Hematopoietic multipotent progenitor cell treated with erythropoietin and hydrocortisone succinate and interleukin-3 and kit ligand, for 4 days (in vitro differentiated cells): ENCODE measurements at regions not wholly inside any gene's neighbourhood (a gene's known extent, or its start where the extent isn't known, plus 50 kb on each side); places are given as distances from the start of the nearest gene placed in this dataset.
"Not testable (repeated sequence)": the region's sequence is repeated elsewhere in the genome, so short reads cannot be mapped to it uniquely, and the experiment has no call there.

Source experiments
- DNase-seq: peaks from one replicate; pipeline ENCODE4 v3.0.0-alpha.2; 2015

- no peak for DNase-seq
Observed at GRCh38 chr21:18970416-18970815, 566.8 kb upstream of the TMPRSS15 start.

- no peak for DNase-seq
Observed at GRCh38 chr21:18970941-18971340, 567.4 kb upstream of the TMPRSS15 start.

- no peak for DNase-seq
Observed at GRCh38 chr21:18985584-18985983, 582.0 kb upstream of the TMPRSS15 start.

GRCh38 chr21:18986197-18986596 lies 582.6 kb upstream of the TMPRSS15 start:
- no peak for DNase-seq

GRCh38 chr21:18987520-18988026 lies 584.0 kb upstream of the TMPRSS15 start:
- DNase-seq: no peak

- no peak for DNase-seq
Observed at GRCh38 chr21:18989953-18990495, 586.4 kb upstream of the TMPRSS15 start.

- DNase-seq: no peak
Observed at GRCh38 chr21:18991846-18992245, 588.3 kb upstream of the TMPRSS15 start.

- no peak for DNase-seq
Observed at GRCh38 chr21:19010251-19010650, 606.7 kb upstream of the TMPRSS15 start.

GRCh38 chr21:19010996-19011395 lies 607.4 kb upstream of the TMPRSS15 start:
- DNase-seq: no peak

GRCh38 chr21:19011451-19011850 lies 607.9 kb upstream of the TMPRSS15 start:
- DNase-seq: no peak

- no peak for DNase-seq
Observed at GRCh38 chr21:19013916-19014315, 610.3 kb upstream of the TMPRSS15 start.

GRCh38 chr21:19018529-19018928 lies 614.9 kb upstream of the TMPRSS15 start:
- DNase-seq: no peak

- DNase-seq: no peak
Observed at GRCh38 chr21:19022978-19023377, 619.4 kb upstream of the TMPRSS15 start.

- no peak for DNase-seq
Observed at GRCh38 chr21:19026911-19027310, 623.3 kb upstream of the TMPRSS15 start.

- no peak for DNase-seq
Observed at GRCh38 chr21:19029816-19030215, 626.2 kb upstream of the TMPRSS15 start.

GRCh38 chr21:19031953-19032352 lies 628.4 kb upstream of the TMPRSS15 start:
- no peak for DNase-seq

- no peak for DNase-seq
Observed at GRCh38 chr21:19034041-19034440, 630.5 kb upstream of the TMPRSS15 start.

GRCh38 chr21:19034560-19034959 lies 631.0 kb upstream of the TMPRSS15 start:
- no peak for DNase-seq

- no peak for DNase-seq
Observed at GRCh38 chr21:19045876-19046275, 642.3 kb upstream of the TMPRSS15 start.

- no peak for DNase-seq
Observed at GRCh38 chr21:19048098-19048672, 644.6 kb upstream of the TMPRSS15 start.

GRCh38 chr21:19049567-19049966 lies 646.0 kb upstream of the TMPRSS15 start:
- no peak for DNase-seq

- no peak for DNase-seq
Observed at GRCh38 chr21:19065164-19065563, 661.6 kb upstream of the TMPRSS15 start.

- DNase-seq: no peak
Observed at GRCh38 chr21:19076031-19076430, 672.4 kb upstream of the TMPRSS15 start.

- DNase-seq: no peak
Observed at GRCh38 chr21:19109694-19110093, 706.1 kb upstream of the TMPRSS15 start.

- not testable (repeated sequence) for DNase-seq
Observed at GRCh38 chr21:19119259-19119658, 715.7 kb upstream of the TMPRSS15 start.
